SJSA1 (cell line): ENCODE measurements at regions not wholly inside any gene's neighbourhood (a gene's known extent, or its start where the extent isn't known, plus 50 kb on each side); places are given as distances from the start of the nearest gene placed in this dataset.

Experiments
- DNase-seq, 2 experiments: peaks; one replicate each; pipeline ENCODE4 v3.0.0-alpha.2; 2015 to 2020; ENCODE audit warnings: low spot score in 2 of 2, low read depth in 1 of 2
- H3K27ac ChIP-seq: fragments of 250-450 bp; sonication (Bioruptor Pico); 2 replicates; pipeline ENCODE4 v1.5.1; 2020; ENCODE audit warnings: mild to moderate bottlenecking, moderate library complexity
- H3K27me3 ChIP-seq: fragments of 250-450 bp; sonication (Bioruptor Pico); replicated peaks from 2 replicates; pipeline ENCODE4 v1.5.1; 2020; ENCODE audit warnings: mild to moderate bottlenecking, moderate library complexity
- H3K36me3 ChIP-seq: fragments of 250-450 bp; sonication (Bioruptor Pico); 2 replicates; pipeline ENCODE4 v1.5.1; 2020; ENCODE audit warnings: mild to moderate bottlenecking
- H3K4me1 ChIP-seq: fragments of 250-450 bp; sonication (Bioruptor Pico); replicated peaks from 2 replicates; pipeline ENCODE4 v1.6.1; 2021; ENCODE audit warnings: mild to moderate bottlenecking
- H3K4me3 ChIP-seq: fragments of 250-450 bp; sonication (Bioruptor Pico); 2 replicates; pipeline ENCODE4 v1.5.1; 2020; ENCODE audit warnings: mild to moderate bottlenecking
- H3K9me3 ChIP-seq: fragments of 250-450 bp; sonication (Bioruptor Pico); replicated peaks from 2 replicates; pipeline ENCODE4 v1.5.1; 2020; ENCODE audit warnings: mild to moderate bottlenecking

DNA sequence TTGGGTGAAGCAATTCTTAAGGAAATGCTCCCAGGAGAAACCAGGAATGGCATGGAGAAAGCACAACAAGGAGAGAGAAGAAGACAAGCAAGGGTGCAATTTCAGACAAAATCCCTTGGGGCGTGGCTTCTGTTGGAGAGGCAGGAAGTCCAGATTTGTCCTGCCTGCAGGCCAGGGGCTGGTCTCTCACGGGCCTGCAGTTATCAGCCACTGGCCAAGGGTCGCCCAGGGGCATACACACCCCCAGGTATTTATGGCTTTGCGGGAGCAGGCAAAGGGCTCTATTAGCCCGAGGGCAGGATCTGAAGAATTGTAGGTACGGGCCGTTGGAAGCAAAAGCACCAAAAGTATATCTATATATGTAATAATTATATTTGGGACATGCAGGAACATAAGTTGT is 87.7 kb downstream of the IYD start:
- no peaks in the 10 kb centered on the region for H3K9me3 ChIP-seq
- no peak overlapping the region for H3K27ac ChIP-seq
- no peaks in the 10 kb centered on the region for H3K4me1 ChIP-seq
- DNase-seq: no peak
- 0 out of 2 replicates have a peak, but pooled peaks cover 3% of the 10 kb centered on the region for H3K27me3 ChIP-seq
- no peak overlapping the region for H3K4me3 ChIP-seq
- H3K36me3 ChIP-seq: no peaks in the 10 kb centered on the region

DNA sequence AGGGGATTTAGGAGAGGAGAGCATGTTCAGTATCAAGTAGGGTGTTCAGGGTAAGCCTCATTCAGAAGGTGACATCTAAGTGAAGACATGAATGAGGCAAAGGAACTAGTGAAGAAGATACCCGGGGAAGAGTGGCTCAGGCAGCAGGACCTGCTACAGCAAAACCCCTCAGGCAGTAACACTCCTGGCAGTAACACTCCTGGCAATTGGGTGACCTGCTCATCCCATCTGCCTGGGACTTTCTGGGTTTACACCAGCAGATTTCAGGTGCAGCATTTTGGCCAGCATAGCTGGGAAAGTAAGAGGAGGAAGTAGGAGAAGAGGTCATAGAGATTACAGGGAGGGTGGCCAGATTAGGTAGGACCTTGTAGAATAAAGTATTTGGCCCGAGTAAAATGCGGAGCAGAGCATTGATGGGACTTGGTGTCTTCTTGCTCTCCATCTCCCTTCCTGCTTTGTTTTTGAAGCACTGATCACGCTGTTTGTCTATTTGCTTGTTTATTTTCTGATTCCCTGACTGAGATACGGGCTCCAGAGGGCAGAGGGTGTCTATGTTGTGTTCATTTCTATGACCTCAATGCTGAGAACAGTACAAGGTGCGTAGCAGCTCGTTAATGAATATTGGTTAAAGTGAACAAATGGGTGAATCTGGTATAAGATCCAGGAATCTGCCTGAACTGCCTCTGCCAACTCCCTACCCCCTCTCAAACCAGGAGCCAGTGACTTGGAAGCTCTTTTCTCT is 88.3 kb downstream of the IYD start:
- H3K36me3 ChIP-seq: no peaks in the 10 kb centered on the region
- no peak for DNase-seq
- H3K4me3 ChIP-seq: no peak overlapping the region
- H3K27me3 ChIP-seq: 0 out of 2 replicates have a peak, but pooled peaks cover 3% of the 10 kb centered on the region
- no peak overlapping the region for H3K27ac ChIP-seq
- no peaks in the 10 kb centered on the region for H3K9me3 ChIP-seq
- no peaks in the 10 kb centered on the region for H3K4me1 ChIP-seq

DNA sequence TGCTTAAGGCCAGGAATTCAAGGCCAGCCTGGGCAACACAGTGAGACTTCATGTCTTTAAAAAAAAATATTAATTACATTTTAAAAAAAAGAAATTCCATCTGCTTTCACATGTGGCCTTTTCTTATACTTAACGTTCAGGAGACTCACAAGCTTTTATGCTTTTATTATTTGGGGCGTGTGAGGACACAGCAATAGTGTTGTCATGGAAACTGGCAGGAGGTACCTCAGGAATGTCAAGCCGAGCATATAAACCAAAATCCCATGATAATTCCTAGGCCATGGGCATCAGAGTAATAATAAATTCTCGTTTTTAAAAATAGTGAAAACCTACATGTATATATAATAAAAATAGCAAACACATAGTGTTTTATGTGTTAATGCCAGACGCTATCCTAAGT is 89.8 kb downstream of the IYD start:
- Histone ChIP-seq H3K9me3 (no peaks in the 10 kb centered on the region), H3K27ac (no peak overlapping the region), H3K4me3 (no peak overlapping the region), H3K4me1 (no peaks in the 10 kb centered on the region), H3K27me3 (0 out of 2 replicates have a peak, but pooled peaks cover 3% of the 10 kb centered on the region), H3K36me3 (no peaks in the 10 kb centered on the region)
- DNase-seq: no peak

DNA sequence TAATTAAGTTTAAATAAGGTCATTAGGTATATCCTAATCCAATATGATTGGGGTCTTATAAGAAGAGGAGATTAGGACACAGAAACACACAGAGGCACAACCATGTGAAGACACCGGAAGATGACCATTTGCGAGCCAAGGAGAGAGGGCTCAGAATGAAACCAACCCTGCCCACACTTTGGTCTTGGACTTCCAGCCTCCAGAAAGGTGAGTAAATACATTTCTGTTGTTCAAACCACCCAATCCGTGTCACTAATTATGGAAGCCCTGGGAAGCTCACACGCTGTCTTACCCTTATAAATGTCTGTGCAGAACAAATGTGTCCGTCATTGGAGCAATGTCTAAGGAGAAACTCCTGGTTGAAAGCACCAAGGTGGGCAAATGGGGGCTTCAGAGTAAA is 95.0 kb downstream of the IYD start:
- Histone ChIP-seq H3K4me1 (no peaks in the 10 kb centered on the region), H3K27me3 (0 out of 2 replicates have a peak, but pooled peaks cover 2% of the 10 kb centered on the region), H3K27ac (no peak overlapping the region), H3K4me3 (no peak overlapping the region), H3K36me3 (no peaks in the 10 kb centered on the region), H3K9me3 (no peaks in the 10 kb centered on the region)
- no peak for DNase-seq

DNA sequence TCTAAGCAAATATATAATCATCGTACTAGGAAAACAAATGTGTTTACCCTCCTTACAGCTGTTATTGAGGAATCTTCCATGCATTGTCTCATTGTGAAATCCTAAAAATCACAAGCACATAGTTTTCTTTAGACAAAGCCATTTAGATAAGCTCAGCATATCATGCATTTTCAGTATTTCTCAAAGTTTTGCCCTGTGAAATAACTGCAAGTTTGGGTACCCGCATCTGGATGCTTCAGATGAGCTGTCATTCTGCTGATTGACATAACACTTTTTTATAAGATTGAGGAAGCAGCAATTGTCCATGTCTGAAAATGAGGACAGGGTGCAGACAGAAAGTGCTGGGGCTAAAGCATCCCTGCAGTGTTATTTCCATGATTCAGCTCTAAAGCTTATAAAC is 96.2 kb downstream of the IYD start:
- DNase-seq: no peak
- Histone ChIP-seq H3K4me3 (no peak overlapping the region), H3K9me3 (no peaks in the 10 kb centered on the region), H3K27ac (no peak overlapping the region), H3K27me3 (no peaks in the 10 kb centered on the region), H3K36me3 (no peaks in the 10 kb centered on the region), H3K4me1 (no peaks in the 10 kb centered on the region)

DNA sequence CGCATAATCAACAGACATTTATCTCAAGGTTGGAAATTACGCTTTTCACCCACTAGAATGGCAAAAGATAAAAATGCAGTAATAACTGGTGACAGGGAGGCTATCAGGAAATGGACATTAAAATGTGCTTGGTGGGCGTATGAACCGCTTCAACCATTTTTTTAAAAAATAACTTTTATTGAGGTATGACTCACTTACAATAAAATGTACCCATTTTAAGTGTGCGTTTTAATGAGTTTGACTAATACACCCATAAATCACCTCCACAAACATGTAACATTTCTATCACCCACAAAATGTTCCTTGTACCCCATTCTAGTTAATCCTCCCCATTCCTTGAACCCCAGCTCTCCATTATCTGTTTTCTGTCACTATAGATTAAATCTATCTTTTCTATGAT is 96.8 kb downstream of the IYD start:
- Histone ChIP-seq H3K27me3 (no peaks in the 10 kb centered on the region), H3K27ac (no peak overlapping the region), H3K9me3 (no peaks in the 10 kb centered on the region), H3K4me1 (no peaks in the 10 kb centered on the region), H3K4me3 (no peak overlapping the region), H3K36me3 (no peaks in the 10 kb centered on the region)
- DNase-seq: no peak

DNA sequence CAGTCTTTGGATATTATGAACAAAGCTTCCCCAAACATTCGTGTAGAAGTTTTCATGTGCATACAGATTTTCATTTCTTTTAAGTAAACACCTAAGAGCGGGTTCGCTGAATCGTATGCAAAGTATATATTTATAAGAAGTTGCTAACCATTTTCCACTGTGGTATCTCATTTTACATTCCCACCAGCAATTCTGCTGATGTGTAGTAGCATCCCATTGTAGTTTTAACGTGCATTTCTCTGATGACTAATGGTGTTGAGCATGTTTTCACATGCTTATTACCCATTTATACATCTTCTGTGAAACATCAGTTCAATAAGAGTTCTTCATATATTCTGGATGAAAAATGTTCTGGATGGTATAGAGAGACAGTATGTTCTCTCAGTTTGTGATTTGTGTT is 97.4 kb downstream of the IYD start:
- DNase-seq: no peak
- Histone ChIP-seq H3K4me1 (no peaks in the 10 kb centered on the region), H3K27me3 (no peaks in the 10 kb centered on the region), H3K36me3 (no peaks in the 10 kb centered on the region), H3K4me3 (no peak overlapping the region), H3K27ac (no peak overlapping the region), H3K9me3 (no peaks in the 10 kb centered on the region)

DNA sequence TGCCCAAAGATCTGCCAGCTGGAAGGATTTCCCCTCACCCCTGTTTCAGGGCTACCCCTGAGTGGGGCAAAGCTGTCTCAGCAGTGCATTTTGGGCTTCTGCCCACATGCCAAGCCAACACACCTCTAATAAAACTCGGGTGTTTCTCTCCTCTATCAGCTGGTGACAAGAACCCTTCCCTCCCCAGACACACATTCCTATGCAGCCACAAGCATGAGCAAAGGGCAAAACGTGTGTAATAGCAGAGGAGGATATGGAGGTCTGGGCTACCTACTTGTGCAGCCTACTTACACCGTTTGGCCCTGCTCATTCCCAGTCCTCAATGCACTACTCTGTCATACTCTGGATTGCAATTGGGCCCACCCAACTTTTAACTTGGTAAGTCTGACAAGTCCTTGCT is 101.3 kb downstream of the IYD start:
- Histone ChIP-seq H3K4me3 (no peak overlapping the region), H3K9me3 (no peaks in the 10 kb centered on the region), H3K4me1 (no peaks in the 10 kb centered on the region), H3K27me3 (no peaks in the 10 kb centered on the region), H3K27ac (no peak overlapping the region), H3K36me3 (no peaks in the 10 kb centered on the region)
- no peak for DNase-seq

DNA sequence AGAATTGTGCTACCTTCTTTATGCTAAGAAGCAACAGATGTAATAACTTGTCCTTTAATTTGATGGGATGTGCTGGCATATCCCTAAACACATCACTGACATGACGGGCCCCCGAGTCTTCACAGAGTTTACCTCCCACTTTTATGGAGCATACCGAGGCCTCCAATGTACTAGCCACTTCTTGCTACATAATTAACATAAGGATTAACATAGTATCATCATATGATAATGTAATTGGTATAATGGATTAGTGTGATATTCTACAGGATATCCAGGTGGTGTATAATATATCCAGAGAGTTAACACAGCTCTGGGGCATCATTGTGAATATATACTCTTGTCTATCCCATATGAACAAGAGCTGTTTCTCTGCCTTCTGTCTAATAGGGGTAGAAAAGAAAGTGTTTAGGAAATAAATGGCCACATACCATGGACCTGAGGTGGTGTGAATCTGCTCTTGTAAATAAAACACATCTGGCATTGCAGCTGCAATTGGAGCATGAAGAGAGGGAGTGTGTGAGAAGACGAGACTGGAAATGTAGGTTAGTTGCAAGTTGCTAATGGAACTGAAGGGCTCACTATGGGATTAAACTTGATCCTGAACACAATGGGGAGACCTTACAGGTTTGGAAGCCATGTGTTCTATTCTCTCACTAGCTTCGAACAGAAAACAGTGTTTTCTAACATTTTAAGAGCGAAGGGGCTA is 102.3 kb downstream of the IYD start:
- DNase-seq: no peak
- no peak overlapping the region for H3K27ac ChIP-seq
- H3K36me3 ChIP-seq: no peaks in the 10 kb centered on the region
- no peaks in the 10 kb centered on the region for H3K27me3 ChIP-seq
- H3K4me3 ChIP-seq: no peak overlapping the region
- H3K4me1 ChIP-seq: no peaks in the 10 kb centered on the region
- H3K9me3 ChIP-seq: no peaks in the 10 kb centered on the region

DNA sequence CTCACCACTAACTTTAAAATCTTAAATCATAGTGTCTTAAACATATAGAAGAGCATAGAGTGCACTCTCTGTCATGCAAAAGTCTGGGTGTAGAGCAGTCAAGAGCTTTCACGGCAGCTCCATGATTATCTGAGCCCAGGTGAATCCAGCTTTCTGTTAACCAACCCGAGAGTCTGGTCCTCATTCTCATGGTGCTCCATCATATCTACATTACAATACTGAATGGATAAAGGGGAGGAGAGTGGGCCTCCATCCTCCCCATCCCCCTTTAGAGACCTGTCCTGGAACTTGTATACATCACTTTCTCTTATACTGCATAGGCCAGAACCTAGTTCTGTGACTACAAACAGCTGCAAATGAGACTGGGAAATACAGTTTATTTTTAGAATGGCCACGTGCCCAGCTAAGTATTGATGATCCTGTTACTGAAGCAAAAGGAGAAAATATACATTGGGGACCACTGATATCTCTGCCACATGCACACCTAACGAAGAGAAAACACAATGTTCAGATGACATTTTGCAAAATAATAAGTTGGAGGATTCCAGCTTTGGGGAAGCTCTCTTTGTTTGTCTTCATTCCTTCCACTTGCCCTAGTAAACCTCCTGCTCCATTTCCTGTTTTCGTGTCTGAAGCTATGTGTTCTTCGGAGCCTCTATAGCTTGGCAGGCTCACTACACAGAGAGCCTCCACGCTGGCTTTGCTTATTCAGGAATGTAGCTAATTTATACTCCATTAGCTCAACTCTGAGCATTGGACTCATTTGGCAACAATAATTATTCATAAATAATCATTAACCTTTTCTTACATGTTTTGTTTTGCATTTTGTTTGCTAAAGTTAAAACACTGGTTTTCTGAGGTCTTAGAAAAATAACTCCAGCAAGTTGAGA is 110.1 kb downstream of the IYD start:
- Histone ChIP-seq H3K9me3 (no peaks in the 10 kb centered on the region), H3K27me3 (no peaks in the 10 kb centered on the region), H3K4me1 (no peaks in the 10 kb centered on the region), H3K36me3 (no peaks in the 10 kb centered on the region), H3K27ac (no peak overlapping the region), H3K4me3 (no peak overlapping the region)
- DNase-seq: no peak

DNA sequence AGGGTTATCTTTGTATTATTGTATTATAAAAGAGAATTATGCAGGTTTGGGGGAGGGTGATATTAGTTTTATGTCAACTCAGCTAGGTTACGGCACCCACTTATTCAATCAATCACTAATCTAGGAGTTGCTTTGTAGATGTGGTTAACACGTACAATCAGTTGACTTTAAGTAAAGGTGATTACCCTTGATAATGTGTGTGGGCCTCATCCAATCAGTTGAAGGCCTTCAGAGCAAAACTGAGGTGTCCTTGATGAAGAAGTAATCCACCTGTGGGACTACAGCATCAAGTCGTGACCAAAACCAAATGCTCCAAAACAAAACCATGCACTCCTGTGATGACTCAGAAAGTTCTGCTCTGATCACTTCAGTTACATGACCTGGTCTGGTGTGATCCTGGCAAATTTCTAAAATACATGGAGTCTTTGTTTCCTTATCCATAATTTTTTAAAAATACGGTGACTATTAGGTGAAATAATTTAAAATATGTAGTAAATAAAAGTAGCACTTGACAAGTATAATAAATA is 114.1 kb downstream of the IYD start:
- Histone ChIP-seq H3K36me3 (no peaks in the 10 kb centered on the region), H3K4me3 (no peak overlapping the region), H3K27ac (no peak overlapping the region), H3K4me1 (no peaks in the 10 kb centered on the region), H3K27me3 (no peaks in the 10 kb centered on the region), H3K9me3 (no peaks in the 10 kb centered on the region)
- DNase-seq: no peak

DNA sequence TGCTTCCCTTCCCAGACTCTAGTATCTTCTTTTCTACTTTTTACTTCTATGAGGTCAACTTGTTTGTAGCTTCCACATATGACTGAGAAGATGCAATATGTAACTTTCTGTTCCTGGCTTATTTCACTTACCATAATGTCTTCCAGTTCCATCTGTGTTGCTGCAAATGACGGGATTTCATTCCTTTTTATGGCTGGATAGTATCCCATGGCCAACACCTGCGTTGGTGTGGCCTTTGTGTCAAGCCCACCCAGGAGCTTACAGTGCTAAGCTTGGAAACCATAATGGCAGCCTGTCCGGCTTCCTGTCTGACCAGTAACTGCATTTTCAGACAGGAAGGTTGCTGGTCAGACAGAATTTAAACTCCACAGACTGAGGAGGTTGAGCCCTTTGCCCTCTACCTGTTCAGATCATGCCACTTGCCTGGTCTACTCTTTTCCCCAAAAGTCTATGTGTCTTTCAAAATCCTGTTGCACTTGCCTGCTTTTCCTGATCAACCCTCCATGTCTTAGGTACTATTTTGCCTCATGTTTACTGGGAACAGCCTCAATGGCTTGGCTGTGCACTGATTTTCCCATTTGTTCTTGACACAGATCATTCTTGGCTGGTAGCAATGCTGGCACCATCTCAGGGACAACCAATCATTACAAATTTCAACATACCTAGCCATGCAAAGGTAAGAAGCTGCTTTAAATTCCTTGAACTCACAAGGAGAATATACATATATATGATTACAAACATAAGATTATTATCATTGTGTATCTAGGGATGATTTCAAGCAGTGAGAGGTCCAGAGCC is 114.3 kb upstream of the PLEKHG1 start:
- Histone ChIP-seq H3K9me3 (no peaks in the 10 kb centered on the region), H3K4me1 (no peaks in the 10 kb centered on the region), H3K27me3 (no peaks in the 10 kb centered on the region), H3K36me3 (no peaks in the 10 kb centered on the region), H3K27ac (no peak overlapping the region), H3K4me3 (no peak overlapping the region)
- DNase-seq: no peak

DNA sequence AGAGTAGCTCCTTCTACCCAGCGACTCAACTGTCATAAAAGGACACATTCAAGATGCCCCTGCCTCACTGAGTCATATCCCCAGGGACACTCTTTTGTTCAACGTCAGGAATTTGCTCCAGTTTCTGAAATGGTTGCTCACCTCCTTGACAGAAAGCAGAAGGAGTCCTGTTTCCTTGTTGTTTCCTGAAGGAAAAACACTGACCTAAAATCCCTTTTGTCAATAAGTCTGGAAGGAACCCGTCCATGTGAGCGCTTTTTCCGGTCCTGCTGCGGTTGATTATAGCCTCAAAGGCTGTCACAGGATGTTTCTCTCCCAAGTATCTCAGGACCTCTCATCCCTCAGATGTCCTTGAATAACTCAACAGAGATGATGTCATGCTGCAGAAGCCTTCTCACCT is 113.6 kb upstream of the PLEKHG1 start:
- Histone ChIP-seq H3K27me3 (no peaks in the 10 kb centered on the region), H3K27ac (no peak overlapping the region), H3K4me1 (no peaks in the 10 kb centered on the region), H3K4me3 (no peak overlapping the region), H3K9me3 (no peaks in the 10 kb centered on the region), H3K36me3 (no peaks in the 10 kb centered on the region)
- no peak for DNase-seq
